GM12873 (cell line): ENCODE measurements at regions not wholly inside any gene's neighbourhood (a gene's known extent, or its start where the extent isn't known, plus 50 kb on each side); places are given as distances from the start of the nearest gene placed in this dataset.

Experiments used
- CTCF ChIP-seq: IDR thresholded peaks from 2 replicates; pipeline ENCODE4 v1.5.1; 2012; ENCODE audit warnings: low read depth, mild to moderate bottlenecking, moderate library complexity, low read length, control low read depth; ENCODE audit not compliant: insufficient read depth; ENCODE audit errors: missing control alignments

GRCh38 chr18:72605376-72605775 lies 61.2 kb upstream of the CBLN2 start:
- TF ChIP-seq CTCF: no peak

- TF ChIP-seq CTCF: no peak
These were observed 57.8 kb upstream of the CBLN2 start for GRCh38 chr18:72601944-72602343.

GRCh38 chr18:72601481-72601880 lies 57.3 kb upstream of the CBLN2 start:
- TF ChIP-seq CTCF: no peak
